ENCODE measurements at regions not wholly inside any gene's neighbourhood (a gene's known extent, or its start where the extent isn't known, plus 50 kb on each side); places are given as distances from the start of the nearest gene placed in this dataset.

GRCh38 chr5:6175172-6175854, 203.0 kb downstream of the MED10 start:
- no peak for TF ChIP-seq CTCF (conservative IDR thresholded peaks at IDR 0.05)
- TF ChIP-seq ZFX (IDR thresholded peaks at IDR 0.05), result no peak
